Ovary (tissue), 3 donors: ENCODE measurements at regions not wholly inside any gene's neighbourhood (a gene's known extent, or its start where the extent isn't known, plus 50 kb on each side); places are given as distances from the start of the nearest gene placed in this dataset.

Source experiments
- CTCF ChIP-seq, 3 donors: fragments of 450-650 bp in 2 of 3; fragments of 200-600 bp in 1 of 3; IDR thresholded peaks; one replicate each; pipeline versions ENCODE4 v1.5.1 to v1.8.0; 2016 to 2022; ENCODE audit warnings: antibody characterized with exemption in 3 of 3, mild to moderate bottlenecking in 1 of 3
- POLR2A ChIP-seq: fragments of 450-650 bp; IDR thresholded peaks from one replicate; pipeline ENCODE4 v1.6.1; 2017; ENCODE audit warnings: antibody characterized with exemption, mild to moderate bottlenecking, moderate library complexity
- donor health status: DM: no; HTN: no; CAD: no.

- TF ChIP-seq POLR2A: no peak
- no peak for TF ChIP-seq CTCF (IDR thresholded peaks at IDR 0.05)
Measured at GRCh38 chr20:48447456-48447855, 380.3 kb downstream of the PREX1 start.
